Neural progenitor cell (in vitro differentiated cells): ENCODE measurements at regions not wholly inside any gene's neighbourhood (a gene's known extent, or its start where the extent isn't known, plus 50 kb on each side); places are given as distances from the start of the nearest gene placed in this dataset.

Experiments
- DNase-seq: peaks from one replicate; pipeline ENCODE4 v3.0.0-alpha.2; 2016; ENCODE audit warnings: low spot score
- H2AFZ ChIP-seq: fragments of 200-600 bp; sonication (generic); replicated peaks from 2 replicates; pipeline ENCODE4 v1.6.1; 2016; ENCODE audit warnings: antibody characterized with exemption
- H3F3A ChIP-seq: fragments of 200-600 bp; sonication (generic); 2 replicates; pipeline ENCODE4 v1.6.1; 2016; ENCODE audit warnings: antibody characterized with exemption, low read depth
- H3K27ac ChIP-seq: fragments of 200-600 bp; sonication (generic); 2 replicates; pipeline ENCODE4 v1.5.1; 2016; ENCODE audit warnings: mild to moderate bottlenecking
- H3K27me3 ChIP-seq: fragments of 200-600 bp; sonication (generic); 2 replicates; pipeline ENCODE4 v1.6.1; 2016; ENCODE audit warnings: mild to moderate bottlenecking, moderate library complexity
- H3K36me3 ChIP-seq: fragments of 200-600 bp; sonication (generic); 2 replicates; pipeline ENCODE4 v1.5.1; 2016
- H3K4me1 ChIP-seq: fragments of 200-600 bp; sonication (generic); 2 replicates; pipeline ENCODE4 v1.6.1; 2016; ENCODE audit warnings: mixed run types
- H3K4me2 ChIP-seq: fragments of 200-600 bp; sonication (generic); 2 replicates; pipeline ENCODE4 v1.6.1; 2016
- H3K4me3 ChIP-seq: fragments of 200-600 bp; sonication (generic); 2 replicates; pipeline ENCODE4 v1.5.1; 2016
- H3K79me2 ChIP-seq: fragments of 200-600 bp; sonication (generic); 2 replicates; pipeline ENCODE4 v1.6.1; 2016; ENCODE audit warnings: low read depth
- H3K9ac ChIP-seq: fragments of 200-600 bp; sonication (generic); 2 replicates; pipeline ENCODE4 v1.6.1; 2016
- H3K9me3 ChIP-seq: fragments of 200-600 bp; sonication (generic); 2 replicates; pipeline ENCODE4 v1.5.1; 2016; ENCODE audit warnings: low read depth
- H4K20me1 ChIP-seq: fragments of 200-600 bp; sonication (generic); 2 replicates; pipeline ENCODE4 v1.6.1; 2016; ENCODE audit warnings: low read depth
- H3K27ac Mint-ChIP-seq: 3 replicates; pipeline ENCODE4 v1.8.0; 2021; ENCODE audit warnings: mixed read lengths
- H3K27me3 Mint-ChIP-seq: 2 replicates; pipeline ENCODE4 v1.8.0; 2022; ENCODE audit warnings: low read depth, mild to moderate bottlenecking, inconsistent platforms, moderate library complexity, mixed read lengths; ENCODE audit not compliant: insufficient read depth
- H3K36me3 Mint-ChIP-seq: 3 replicates; pipeline ENCODE4 v1.8.0; 2021; ENCODE audit warnings: mixed read lengths
- H3K4me1 Mint-ChIP-seq: 3 replicates; pipeline ENCODE4 v1.8.0; 2021; ENCODE audit warnings: mixed read lengths
- H3K4me3 Mint-ChIP-seq: 3 replicates; pipeline ENCODE4 v1.8.0; 2021; ENCODE audit warnings: mild to moderate bottlenecking, moderate library complexity, mixed read lengths
- H3K9me3 Mint-ChIP-seq: 3 replicates; pipeline ENCODE4 v1.8.0; 2020; ENCODE audit warnings: mixed read lengths
- EZH2 ChIP-seq: fragments of 200-600 bp; sonication (generic); IDR thresholded peaks from 2 replicates; pipeline ENCODE4 v1.6.1; 2017; ENCODE audit warnings: antibody characterized with exemption, mild to moderate bottlenecking, moderate library complexity
- EZH2phosphoT487 ChIP-seq: fragments of 200-600 bp; sonication (generic); IDR thresholded peaks from 2 replicates; pipeline ENCODE4 v1.6.1; 2017; ENCODE audit warnings: antibody characterized with exemption
- TF ChIP-seq, protein P1 (sequence below): fragments of 200-600 bp; sonication (generic); IDR thresholded peaks from 2 replicates; pipeline ENCODE4 v1.5.1; 2017; ENCODE audit warnings: antibody characterized with exemption, mild to moderate bottlenecking

- H3K9ac ChIP-seq: no peak overlapping the region
- no peak overlapping the region for H3K4me3 Mint-ChIP-seq
- no peaks in the 10 kb centered on the region for H3K4me1 Mint-ChIP-seq
- no peak overlapping the region for H2AFZ ChIP-seq
- H3K4me2 ChIP-seq: no peak overlapping the region
- no peaks in the 10 kb centered on the region for H3K9me3 Mint-ChIP-seq
- H3K79me2 ChIP-seq: no peaks in the 10 kb centered on the region
- H4K20me1 ChIP-seq: no peaks in the 10 kb centered on the region
- no peaks in the 10 kb centered on the region for H3K27me3 Mint-ChIP-seq
- no peaks in the 10 kb centered on the region for H3K27me3 ChIP-seq
- no peaks in the 10 kb centered on the region for H3F3A ChIP-seq
- no peak for DNase-seq
- H3K36me3 ChIP-seq: no peaks in the 10 kb centered on the region
- H3K9me3 ChIP-seq: no peaks in the 10 kb centered on the region
- TF ChIP-seq, protein P1, sequence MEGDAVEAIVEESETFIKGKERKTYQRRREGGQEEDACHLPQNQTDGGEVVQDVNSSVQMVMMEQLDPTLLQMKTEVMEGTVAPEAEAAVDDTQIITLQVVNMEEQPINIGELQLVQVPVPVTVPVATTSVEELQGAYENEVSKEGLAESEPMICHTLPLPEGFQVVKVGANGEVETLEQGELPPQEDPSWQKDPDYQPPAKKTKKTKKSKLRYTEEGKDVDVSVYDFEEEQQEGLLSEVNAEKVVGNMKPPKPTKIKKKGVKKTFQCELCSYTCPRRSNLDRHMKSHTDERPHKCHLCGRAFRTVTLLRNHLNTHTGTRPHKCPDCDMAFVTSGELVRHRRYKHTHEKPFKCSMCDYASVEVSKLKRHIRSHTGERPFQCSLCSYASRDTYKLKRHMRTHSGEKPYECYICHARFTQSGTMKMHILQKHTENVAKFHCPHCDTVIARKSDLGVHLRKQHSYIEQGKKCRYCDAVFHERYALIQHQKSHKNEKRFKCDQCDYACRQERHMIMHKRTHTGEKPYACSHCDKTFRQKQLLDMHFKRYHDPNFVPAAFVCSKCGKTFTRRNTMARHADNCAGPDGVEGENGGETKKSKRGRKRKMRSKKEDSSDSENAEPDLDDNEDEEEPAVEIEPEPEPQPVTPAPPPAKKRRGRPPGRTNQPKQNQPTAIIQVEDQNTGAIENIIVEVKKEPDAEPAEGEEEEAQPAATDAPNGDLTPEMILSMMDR: no peak
- TF ChIP-seq EZH2 (no peak), EZH2phosphoT487 (no peak)
- no peak overlapping the region for H3K27ac ChIP-seq
- no peaks in the 10 kb centered on the region for H3K4me1 ChIP-seq
- H3K27ac Mint-ChIP-seq: no peak overlapping the region
- H3K36me3 Mint-ChIP-seq: no peaks in the 10 kb centered on the region
- H3K4me3 ChIP-seq: no peak overlapping the region
Observed at GRCh38 chr4:12393631-12394262, 965.1 kb upstream of the HS3ST1 start.

- no peak overlapping the region for H3K27ac Mint-ChIP-seq
- H3K4me3 Mint-ChIP-seq: no peak overlapping the region
- TF ChIP-seq EZH2phosphoT487 (no peak), EZH2 (no peak)
- TF ChIP-seq, protein P1: no peak
- Histone ChIP-seq H3K9me3 (no peaks in the 10 kb centered on the region), H3K27me3 (no peaks in the 10 kb centered on the region), H3K27ac (no peak overlapping the region), H3K79me2 (no peaks in the 10 kb centered on the region), H3K4me2 (no peak overlapping the region), H3K9ac (no peak overlapping the region), H3K4me1 (no peaks in the 10 kb centered on the region), H3K4me3 (no peak overlapping the region), H3F3A (no peaks in the 10 kb centered on the region), H3K36me3 (no peaks in the 10 kb centered on the region), H4K20me1 (no peaks in the 10 kb centered on the region), H2AFZ (no peak overlapping the region)
- DNase-seq: no peak
- no peaks in the 10 kb centered on the region for H3K36me3 Mint-ChIP-seq
- H3K4me1 Mint-ChIP-seq: no peaks in the 10 kb centered on the region
- no peaks in the 10 kb centered on the region for H3K9me3 Mint-ChIP-seq
- no peaks in the 10 kb centered on the region for H3K27me3 Mint-ChIP-seq
Observed at GRCh38 chr4:12389604-12390003, 960.9 kb upstream of the HS3ST1 start.

- Histone ChIP-seq H4K20me1 (no peaks in the 10 kb centered on the region), H3K4me2 (no peak overlapping the region), H3K36me3 (no peaks in the 10 kb centered on the region), H3K27ac (no peak overlapping the region), H3K4me1 (no peaks in the 10 kb centered on the region), H3K4me3 (no peak overlapping the region), H3K79me2 (no peaks in the 10 kb centered on the region), H3K9me3 (no peaks in the 10 kb centered on the region), H3K27me3 (no peaks in the 10 kb centered on the region), H3F3A (no peaks in the 10 kb centered on the region), H2AFZ (no peak overlapping the region), H3K9ac (no peak overlapping the region)
- Mint-ChIP-seq H3K27ac (no peak overlapping the region), H3K4me3 (no peak overlapping the region), H3K36me3 (no peaks in the 10 kb centered on the region), H3K4me1 (no peaks in the 10 kb centered on the region), H3K27me3 (no peaks in the 10 kb centered on the region), H3K9me3 (peaks cover 2% of the 10 kb centered on the region)
- DNase-seq: no peak
- TF ChIP-seq EZH2 (no peak), EZH2phosphoT487 (no peak)
- TF ChIP-seq, protein P1: no peak
Observed at GRCh38 chr4:12382567-12382966, 953.9 kb upstream of the HS3ST1 start.
